HuH-7.5 (cell line): ENCODE measurements at regions not wholly inside any gene's neighbourhood (a gene's known extent, or its start where the extent isn't known, plus 50 kb on each side); places are given as distances from the start of the nearest gene placed in this dataset.

Source experiments
- DNase-seq: peaks from one replicate; pipeline ENCODE4 v3.0.0; 2011; ENCODE audit warnings: low spot score

DNA sequence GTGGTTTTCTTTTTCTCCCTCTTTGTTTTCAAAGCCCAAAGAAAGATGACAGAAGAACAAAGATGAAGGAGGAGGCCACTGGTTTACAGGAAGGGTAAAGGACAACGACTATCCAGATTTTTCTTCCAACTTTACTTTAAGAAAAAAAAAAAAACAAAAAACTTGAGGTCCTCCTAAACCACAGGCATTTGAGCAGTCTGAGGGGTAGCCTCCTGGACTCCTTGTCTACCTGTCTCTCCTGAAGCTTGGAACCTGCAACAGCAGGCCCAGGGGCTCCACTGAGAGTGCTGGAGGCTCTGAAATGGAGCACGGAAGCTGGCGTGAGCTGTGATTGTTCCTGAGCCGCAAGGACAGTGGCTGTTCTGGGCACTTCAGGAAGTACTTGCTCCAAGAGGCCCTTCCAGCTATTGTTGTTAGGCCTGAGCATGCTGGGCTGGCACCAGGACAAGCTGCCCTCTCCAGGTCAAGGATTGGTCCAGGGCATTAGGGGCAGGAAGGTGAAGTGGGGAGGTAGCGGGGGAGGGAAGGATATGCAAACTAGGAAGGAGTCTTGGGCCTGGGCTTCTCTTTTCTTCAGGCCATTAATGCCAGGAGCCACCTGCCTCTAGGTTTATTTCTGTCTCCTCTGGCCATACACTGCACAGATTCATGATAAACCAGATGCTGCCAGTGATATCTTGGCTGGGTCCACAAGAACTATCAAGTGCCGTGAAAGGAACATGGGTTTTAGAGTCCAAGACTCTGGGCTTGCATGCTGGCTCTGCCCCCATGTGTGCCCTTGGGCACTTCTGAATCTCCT is 147.3 kb downstream of the CCDC34 start:
- no peak for DNase-seq

DNA sequence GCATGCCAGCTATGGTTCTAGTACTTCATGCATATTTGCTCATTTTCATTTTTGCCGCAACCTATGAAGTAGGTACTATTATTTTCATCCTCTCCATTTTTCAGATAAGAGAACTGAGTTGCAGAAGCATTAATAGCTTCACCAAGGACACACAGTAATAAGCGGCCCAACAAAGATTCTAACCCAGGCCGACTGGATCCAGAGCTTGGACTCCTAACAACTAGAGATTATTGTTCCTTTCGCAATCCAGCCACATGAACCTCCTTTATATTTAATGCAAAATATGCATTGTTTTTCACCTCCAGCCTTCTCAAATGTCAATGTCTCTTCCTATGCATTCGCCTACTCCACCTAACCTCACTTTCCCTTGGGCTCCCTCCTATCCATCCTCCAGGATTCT is 148.3 kb downstream of the CCDC34 start:
- no peak for DNase-seq

DNA sequence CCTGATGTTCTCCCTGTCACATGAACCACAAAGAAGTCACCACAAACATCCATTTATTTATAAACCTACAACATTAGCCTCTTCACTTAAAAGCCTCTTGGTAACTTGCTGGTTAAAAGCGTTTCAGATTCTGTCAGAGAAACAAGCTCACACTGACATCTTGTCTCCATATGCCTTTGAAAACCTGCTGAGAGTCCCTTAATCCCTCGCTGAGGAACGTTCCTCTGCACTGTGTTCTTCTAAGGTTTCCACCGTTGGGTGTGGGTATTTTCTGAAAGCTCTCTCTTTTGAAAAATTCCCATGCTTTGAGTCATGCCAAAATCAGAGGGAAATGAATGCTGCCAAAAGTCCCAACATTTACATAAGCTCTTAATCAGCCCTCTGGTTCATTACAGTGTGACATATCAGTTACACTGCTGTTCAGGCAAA is 149.8 kb downstream of the CCDC34 start:
- DNase-seq, result no peak

DNA sequence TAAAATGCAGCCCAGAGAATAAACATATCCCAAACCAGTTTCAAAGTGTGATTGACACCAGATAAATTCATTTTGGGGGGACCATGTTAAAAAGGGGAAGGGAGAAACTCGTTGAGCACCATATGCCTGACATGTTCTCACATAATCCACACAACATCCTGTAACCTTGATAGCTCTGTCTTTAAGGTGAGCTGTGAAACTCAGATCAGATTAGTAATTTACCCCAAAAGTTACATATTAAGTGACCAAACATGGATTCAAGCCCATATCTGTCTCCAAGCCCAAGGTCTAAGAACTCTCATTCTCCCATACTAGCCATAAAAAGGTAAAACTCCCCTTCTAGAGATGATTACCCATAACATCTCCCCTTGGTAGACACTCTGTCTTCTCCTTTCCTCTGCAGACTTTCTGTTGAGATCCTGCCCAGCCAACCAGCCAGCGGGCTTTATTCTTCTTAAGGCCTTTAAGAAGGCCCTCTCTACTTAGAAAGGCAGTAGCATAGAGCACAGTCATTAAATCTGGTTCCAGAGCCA is 150.7 kb downstream of the CCDC34 start:
- DNase-seq, result no peak

DNA sequence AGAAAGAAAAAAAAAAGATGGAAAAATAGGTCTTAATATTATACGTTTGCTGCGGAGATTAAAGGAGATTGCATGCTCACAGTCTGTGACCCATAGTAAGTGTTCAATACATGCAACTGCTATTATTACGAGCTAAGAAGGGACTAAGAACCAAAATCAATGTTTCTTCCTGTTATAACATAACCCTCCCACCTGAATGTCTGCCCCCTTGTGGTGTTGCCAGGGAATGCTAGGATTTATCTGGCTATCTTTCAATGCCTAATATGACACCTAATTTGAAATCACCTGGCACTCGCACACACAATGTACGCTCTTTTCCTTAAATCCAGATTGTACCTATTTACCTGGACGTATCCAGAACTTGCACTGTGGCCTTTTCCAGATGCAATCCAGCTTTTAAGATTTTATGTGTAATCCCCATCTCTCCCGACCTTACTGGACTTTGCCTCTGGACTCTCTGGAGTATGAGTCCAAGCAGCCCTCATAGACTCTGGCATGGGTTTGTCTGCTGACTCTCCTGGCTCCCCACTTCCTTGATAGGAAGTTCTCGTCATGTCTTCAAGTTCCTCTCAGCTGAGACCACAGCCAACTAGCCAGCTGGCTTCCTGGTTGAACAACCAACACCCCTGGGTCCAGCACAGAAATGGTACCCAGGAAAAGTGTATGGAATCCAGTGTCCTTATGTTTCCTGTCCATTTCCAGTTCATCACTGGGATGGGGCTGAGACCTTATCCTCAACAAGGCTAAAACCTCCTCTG is 151.5 kb downstream of the CCDC34 start:
- DNase-seq, result no peak

DNA sequence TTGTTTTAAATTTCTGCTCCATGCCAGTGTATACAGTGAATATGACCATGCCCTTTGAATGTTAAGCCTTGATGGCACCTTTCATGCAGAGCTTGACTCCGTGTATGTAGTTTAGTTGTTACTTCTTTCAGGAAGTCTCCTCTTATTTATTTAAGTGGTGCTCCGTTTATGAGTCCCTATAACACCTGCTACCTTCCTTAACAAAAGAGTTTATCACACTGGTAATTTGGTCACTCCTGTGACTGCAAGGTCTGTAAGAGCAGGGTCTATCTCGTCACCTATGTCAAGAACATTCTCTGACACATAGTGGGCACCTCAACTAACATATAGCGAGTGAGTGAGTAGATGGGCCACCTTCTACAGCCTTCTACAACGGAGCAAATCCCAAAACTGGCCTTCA is 152.5 kb downstream of the CCDC34 start:
- no peak for DNase-seq

- peak; percentile 48 for DNase-seq
These were observed 153.4 kb downstream of the CCDC34 start for GRCh38 chr11:27209562-27210005.

- no peak for DNase-seq
These were observed 154.2 kb downstream of the CCDC34 start for GRCh38 chr11:27208846-27209245.

GRCh38 chr11:27207025-27207650 is 155.9 kb downstream of the CCDC34 start:
- no peak for DNase-seq

- DNase-seq, result no peak
These were observed 157.0 kb downstream of the CCDC34 start for GRCh38 chr11:27205779-27206570.

DNA sequence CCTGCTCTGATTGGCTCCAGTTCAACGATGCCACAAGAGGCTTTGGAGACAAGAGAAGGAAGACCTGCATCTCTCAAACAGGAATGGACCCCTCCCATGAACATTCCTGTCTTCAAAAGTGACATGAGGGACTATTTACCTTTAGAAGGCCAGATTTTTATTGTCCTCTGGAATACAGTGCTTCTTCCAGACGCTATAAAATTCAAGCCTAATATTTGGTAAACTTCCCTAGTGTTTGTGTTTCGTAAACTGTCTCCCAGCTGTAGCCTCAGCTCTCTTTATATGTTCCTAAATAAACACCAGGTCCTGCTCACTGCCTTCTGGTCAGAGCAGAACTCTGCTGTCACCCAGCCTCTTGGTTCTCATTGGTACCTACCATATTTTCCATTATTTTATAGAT is 157.8 kb downstream of the CCDC34 start:
- DNase-seq, result no peak

DNA sequence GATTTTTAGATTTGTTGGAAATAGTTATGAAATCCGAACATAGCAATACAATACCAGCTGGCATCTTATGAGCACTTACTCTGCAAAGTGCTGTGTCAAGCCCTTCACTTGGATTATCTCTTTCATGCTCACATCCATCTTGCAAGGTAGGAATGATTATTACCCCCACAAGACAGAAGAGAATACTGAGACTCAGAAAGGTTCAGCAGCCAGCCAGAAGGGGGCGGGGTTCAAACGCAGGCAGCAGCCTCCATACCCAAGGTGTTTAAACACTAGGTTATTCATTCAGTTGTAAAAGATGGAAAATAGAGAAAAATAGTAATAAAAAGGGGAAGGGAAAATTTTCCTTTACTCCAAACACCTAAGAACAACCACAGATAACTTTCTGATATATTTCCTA is 158.5 kb downstream of the CCDC34 start:
- DNase-seq, result no peak

DNA sequence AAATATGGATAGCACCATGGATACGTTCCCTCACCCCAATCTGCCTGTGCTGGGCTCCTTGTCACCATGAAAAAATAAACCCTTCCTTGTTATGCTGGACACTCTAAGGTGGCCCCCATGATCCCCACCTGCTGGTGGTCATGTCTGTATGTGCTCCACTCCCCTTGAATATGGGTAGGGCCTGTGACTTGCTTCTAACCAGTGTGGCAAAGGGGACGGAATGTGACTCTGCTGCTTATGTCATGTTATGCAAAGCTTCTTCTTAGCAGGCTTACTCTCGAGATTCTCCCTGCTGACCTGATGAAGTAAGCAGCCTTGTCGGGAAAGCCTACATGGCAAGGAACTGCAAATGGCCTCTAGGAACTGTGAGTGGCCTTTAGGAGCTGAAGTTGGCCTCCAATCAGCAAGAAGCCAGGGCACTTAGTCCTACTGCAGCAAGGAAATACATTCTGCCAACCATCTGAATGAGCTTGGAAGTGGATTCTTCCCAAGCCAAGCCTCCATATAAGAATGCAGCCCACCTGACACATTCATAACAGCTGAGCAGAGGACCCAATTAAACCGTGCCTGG is 159.9 kb downstream of the CCDC34 start:
- no peak for DNase-seq

DNA sequence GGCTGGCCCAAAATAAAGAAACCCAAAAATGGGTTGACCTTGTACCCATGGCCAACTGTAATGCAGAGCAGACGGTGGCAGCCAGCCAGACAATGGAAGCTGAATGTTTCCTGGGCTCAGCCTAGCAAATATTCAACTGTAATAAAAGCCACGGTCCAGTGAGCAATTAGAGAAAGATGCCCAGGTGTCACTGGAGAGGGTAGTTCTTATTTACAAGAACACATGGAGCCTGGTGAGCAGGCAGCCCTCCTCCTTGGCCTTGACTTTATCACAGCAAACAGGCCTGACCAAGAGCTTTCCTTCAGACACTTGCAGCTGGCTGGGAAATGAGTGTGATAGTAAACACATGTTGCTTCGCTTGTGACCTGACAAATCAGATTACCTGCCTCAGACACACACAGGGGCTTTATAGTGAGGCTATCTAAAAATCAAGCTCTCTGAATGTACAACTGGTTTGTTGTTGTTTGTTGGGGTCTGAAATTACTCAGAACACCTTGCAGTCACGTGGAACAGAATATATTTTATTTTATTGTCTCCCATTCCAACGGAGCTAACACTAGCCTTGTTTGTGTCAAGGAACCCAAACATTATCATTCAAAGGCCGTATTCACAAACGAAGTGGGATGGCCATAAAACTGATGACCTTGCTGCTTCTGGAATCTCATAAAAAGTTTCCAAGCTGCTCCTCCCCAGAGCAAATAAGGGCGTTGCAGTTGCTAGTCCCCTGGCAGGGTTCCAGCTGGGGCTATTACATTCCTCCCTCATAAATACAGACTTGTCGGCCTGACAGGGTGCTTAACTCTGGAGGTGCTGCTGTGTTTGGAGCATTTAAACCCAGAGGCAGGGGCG is 161.1 kb downstream of the BBOX1 start:
- peak; percentile 93 for DNase-seq

DNA sequence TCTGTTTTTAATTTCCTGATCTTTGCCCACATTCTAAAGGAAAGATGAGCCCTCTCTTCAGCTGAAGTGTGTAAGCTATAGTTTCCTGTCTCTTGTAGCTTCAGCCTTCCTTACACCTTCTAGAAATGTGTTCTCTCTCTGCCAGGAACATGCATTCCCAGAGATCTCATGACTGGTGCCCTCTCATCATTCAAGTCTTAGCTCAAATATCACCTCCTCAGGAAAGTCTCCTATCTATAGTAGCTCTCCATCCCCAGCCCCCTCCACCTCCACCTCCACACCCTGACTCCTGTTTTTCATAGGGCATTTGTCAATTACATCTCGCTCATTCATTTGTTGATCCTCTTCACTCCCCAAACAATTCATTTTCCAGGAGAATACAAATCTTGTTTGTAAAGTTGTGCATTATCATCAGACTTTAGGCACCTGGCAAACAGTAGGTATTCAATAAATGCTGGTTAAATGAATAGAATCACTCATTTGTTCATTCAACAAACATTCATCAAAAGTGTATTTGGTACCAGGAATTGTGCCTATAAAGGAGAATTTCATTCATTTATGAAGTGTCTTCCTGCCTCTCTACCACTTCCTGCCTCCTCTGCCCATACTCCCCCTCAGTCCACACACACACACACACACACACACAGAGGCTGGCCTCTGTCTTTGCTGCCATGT is 160.3 kb downstream of the BBOX1 start:
- DNase-seq, result no peak

DNA sequence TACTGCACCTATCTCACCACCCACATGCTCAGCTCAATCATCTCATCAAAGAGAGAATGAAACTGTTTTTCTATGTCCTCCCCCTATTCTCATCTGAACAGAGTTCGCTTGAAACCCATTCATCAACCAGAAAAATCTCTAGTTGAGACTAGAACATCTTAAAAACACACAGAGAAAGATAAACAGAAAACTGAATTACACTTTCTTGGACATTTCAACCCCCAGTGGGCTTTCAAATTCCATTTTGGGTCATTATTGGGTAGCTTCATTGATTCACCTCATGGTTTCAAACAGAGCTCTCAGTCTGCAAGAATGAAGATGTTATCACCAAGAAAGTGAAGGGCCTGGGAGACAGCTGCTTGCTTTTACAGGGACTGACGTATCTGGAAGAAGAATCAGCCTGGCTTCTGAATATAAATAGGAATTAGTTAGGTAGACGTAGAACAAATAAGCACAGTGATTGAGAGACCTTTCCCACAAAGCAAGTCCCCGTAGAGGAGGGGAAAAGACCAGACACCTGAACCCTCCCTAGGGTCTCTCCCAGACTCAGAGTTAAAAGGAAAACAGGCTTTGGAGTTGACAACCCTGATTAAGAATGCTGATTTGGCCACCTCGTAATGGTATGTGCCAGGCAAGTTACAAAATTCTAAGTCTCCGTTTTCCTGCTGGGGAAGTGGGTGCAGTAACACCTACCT is 155.7 kb downstream of the BBOX1 start:
- no peak for DNase-seq

- DNase-seq, result no peak
These were observed 155.2 kb downstream of the BBOX1 start for GRCh38 chr11:27195837-27196202.

DNA sequence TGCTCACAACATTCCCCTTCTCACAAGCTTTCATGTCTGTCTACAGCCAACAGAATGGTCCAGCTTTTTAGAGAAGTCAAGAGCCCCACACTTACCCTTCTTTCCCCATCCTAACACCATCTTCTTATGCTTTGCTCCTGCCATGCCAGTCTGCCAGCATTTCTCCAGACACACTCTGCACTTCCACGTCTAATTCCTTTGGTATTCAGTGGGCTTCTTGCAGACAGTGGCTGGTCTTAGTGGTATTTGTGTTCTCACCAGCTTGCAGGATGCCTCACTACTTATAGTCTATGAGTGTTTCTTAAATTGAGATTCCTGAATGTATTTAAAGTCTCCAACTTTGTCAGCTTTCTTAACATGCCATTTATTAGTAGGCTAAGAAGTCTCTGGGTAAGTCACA is 154.4 kb downstream of the BBOX1 start:
- no peak for DNase-seq

DNA sequence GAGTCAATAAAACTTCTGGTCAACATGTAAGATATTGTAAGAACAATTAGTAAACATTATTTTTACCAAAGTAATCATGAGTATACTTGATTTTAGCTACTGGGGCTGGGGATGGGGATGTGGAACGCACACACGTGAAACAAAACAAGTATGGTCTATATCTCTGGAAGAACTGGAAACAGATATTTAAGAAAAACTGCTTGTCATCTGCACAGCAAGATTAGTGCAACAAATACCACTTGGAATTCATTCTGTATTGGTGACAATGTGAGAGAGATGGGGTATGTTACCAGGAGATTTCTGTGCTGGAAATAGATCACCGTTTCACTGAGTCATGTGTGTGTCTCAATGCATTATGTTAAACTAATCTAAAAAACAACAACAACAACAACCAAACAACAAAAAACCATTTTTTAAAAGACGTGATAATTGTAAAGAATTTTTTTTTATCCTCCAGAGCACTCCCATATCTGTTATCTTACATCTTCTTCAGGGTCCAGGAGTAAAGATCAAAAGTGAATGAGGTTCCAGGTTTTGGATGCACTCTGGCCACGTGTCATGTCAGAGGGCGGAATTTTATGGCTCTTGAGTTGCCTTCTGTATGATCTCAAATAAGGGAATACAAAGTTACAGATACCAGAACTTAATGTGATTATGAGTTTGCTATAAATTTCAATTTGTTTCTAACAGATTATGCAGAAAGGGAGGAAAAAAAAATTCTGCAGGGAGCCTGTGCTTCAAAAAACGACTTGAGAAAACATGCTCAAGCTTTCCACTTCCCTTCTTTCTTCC is 153.0 kb downstream of the BBOX1 start:
- no peak for DNase-seq
